Endothelial cell of umbilical vein (primary cell): ENCODE measurements at regions not wholly inside any gene's neighbourhood (a gene's known extent, or its start where the extent isn't known, plus 50 kb on each side); places are given as distances from the start of the nearest gene placed in this dataset.

ENCODE experiments used
- BruUV-seq: library from RNA; stranded (reverse); fragments of 400-500 nt; replicated peaks from 2 replicates; lab custom pipeline; 2021; lab: Mats Ljungman, UMichigan
- CTCF ChIA-PET: fragments of 300-600, 350-600 bp; sonication (Branson Sonifier 250); formaldehyde crosslinking; loops from one replicate; lab custom pipeline; 2021; ENCODE audit warnings: antibody characterized with exemption, inconsistent platforms; lab: Charles Lee
- POLR2A ChIA-PET: fragments of 300-600, 350-600 bp; sonication (Branson Sonifier 250); formaldehyde crosslinking; loops from one replicate; lab custom pipeline; 2021; ENCODE audit warnings: antibody characterized with exemption, inconsistent platforms; lab: Charles Lee
- DNase-seq: peaks from one replicate; pipeline ENCODE4 v3.0.0-alpha.2; 2011; ENCODE audit warnings: low read depth, low spot score
- FAIRE-seq: peaks from 2 replicates; lab custom pipeline; 2011; peaks lifted over from hg19 to GRCh38; lab: Jason Lieb, UNC
- H2AFZ ChIP-seq: 2 replicates; pipeline ENCODE4 v1.6.0; 2012; ENCODE audit warnings: low read depth, low read length, control low read depth, inconsistent platforms
- H3K27ac ChIP-seq: 2 replicates; pipeline ENCODE4 v1.5.1; 2011; ENCODE audit warnings: low read depth, mild to moderate bottlenecking, control low read depth, low read length, moderate library complexity; ENCODE audit not compliant: insufficient read depth
- H3K27me3 ChIP-seq, 2 experiments: 2 replicates each; pipeline versions ENCODE4 v1.6.0 to v1.6.1; 2011; ENCODE audit warnings: low read length in 2 of 2, mixed read lengths in 1 of 2; ENCODE audit not compliant: control insufficient read depth in 2 of 2, insufficient read depth in 2 of 2
- H3K36me3 ChIP-seq, 2 experiments: 2 replicates in 1 of 2; 3 replicates in 1 of 2; pipeline ENCODE4 v1.5.1; 2011; ENCODE audit warnings: low read length in 2 of 2, mild to moderate bottlenecking in 1 of 2, moderate library complexity in 1 of 2; ENCODE audit not compliant: control insufficient read depth in 2 of 2, insufficient read depth in 2 of 2; ENCODE audit errors: extremely low read depth in 1 of 2
- H3K4me1 ChIP-seq: 3 replicates; pipeline ENCODE4 v1.5.1; 2011; ENCODE audit warnings: mild to moderate bottlenecking, low read length; ENCODE audit not compliant: control insufficient read depth, insufficient read depth; ENCODE audit errors: extremely low read depth
- H3K4me2 ChIP-seq: 2 replicates; pipeline ENCODE4 v1.6.1; 2011; ENCODE audit warnings: low read length, control low read depth, mixed read lengths; ENCODE audit not compliant: insufficient read depth
- H3K4me3 ChIP-seq, 3 experiments: fragments of 200-600 bp in 1 of 3; sonication (generic), shearing (Covaris generic) in 1 of 3; replicated peaks in 1 of 3; 2 replicates each; pipeline ENCODE4 v1.5.1; 2011 to 2016; ENCODE audit warnings: control low read depth in 3 of 3, low read length in 3 of 3, mild to moderate bottlenecking in 2 of 3, inconsistent platforms in 1 of 3, low read depth in 1 of 3, moderate library complexity in 1 of 3; ENCODE audit not compliant: insufficient read depth in 1 of 3
- H3K79me2 ChIP-seq: 2 replicates; pipeline ENCODE4 v1.6.0; 2012; ENCODE audit warnings: low read length, inconsistent platforms; ENCODE audit not compliant: control insufficient read depth, insufficient read depth
- H3K9ac ChIP-seq: replicated peaks from 2 replicates; pipeline ENCODE3; 2011; ENCODE audit warnings: low read length, control low read depth; ENCODE audit not compliant: insufficient read depth; ENCODE audit errors: extremely low read depth
- H3K9me1 ChIP-seq: replicated peaks from 3 replicates; pipeline ENCODE4 v1.6.0; 2011; ENCODE audit warnings: mild to moderate bottlenecking, low read length; ENCODE audit not compliant: control insufficient read depth, insufficient read depth; ENCODE audit errors: extremely low read depth
- H3K9me3 ChIP-seq: replicated peaks from 2 replicates; pipeline ENCODE4 v1.5.1; 2012; ENCODE audit warnings: low read length, inconsistent platforms; ENCODE audit not compliant: control insufficient read depth, insufficient read depth
- H4K20me1 ChIP-seq: replicated peaks from 2 replicates; pipeline ENCODE3; 2011; ENCODE audit warnings: mild to moderate bottlenecking, low read length; ENCODE audit not compliant: control insufficient read depth, insufficient read depth; ENCODE audit errors: extremely low read depth
- EZH2 ChIP-seq: IDR thresholded peaks from 2 replicates; pipeline ENCODE4 v1.6.1; 2012; ENCODE audit warnings: borderline replicate concordance, low read depth, mild to moderate bottlenecking, moderate library complexity, low read length, inconsistent platforms; ENCODE audit not compliant: severe bottlenecking
- FOS ChIP-seq: IDR thresholded peaks from 2 replicates; pipeline ENCODE4 v1.6.1; 2011; ENCODE audit warnings: mild to moderate bottlenecking, low read length, moderate library complexity, borderline replicate concordance; ENCODE audit not compliant: insufficient read depth
- GATA2 ChIP-seq: IDR thresholded peaks from 2 replicates; pipeline ENCODE4 v1.7.0; 2011; ENCODE audit warnings: low read depth, mild to moderate bottlenecking, moderate library complexity, mixed read lengths, low read length; ENCODE audit not compliant: insufficient read length, insufficient read depth
- JUN ChIP-seq: IDR thresholded peaks from 2 replicates; pipeline ENCODE4 v1.6.1; 2011; ENCODE audit warnings: borderline replicate concordance, low read depth; ENCODE audit not compliant: insufficient read length, insufficient read depth
- MAX ChIP-seq: IDR thresholded peaks from 2 replicates; pipeline ENCODE4 v1.6.1; 2011; ENCODE audit not compliant: insufficient read depth, insufficient read length
- MYC ChIP-seq: IDR thresholded peaks from one replicate; pipeline ENCODE4 v1.6.1; 2011; ENCODE audit warnings: mild to moderate bottlenecking, low read depth, low read length
- POLR2A ChIP-seq: IDR thresholded peaks from 2 replicates; pipeline ENCODE4 v1.6.1; 2012; ENCODE audit warnings: low read depth, mild to moderate bottlenecking, control low read depth, low read length
- POLR2AphosphoS5 ChIP-seq: IDR thresholded peaks from 2 replicates; pipeline ENCODE4 v1.6.1; 2012; ENCODE audit warnings: low read depth, mild to moderate bottlenecking, control low read depth, low read length, moderate library complexity; ENCODE audit not compliant: insufficient read depth
- dilution Hi-C: fragments of 300-500 bp; cut with MboI; formaldehyde crosslinking; loops from one replicate; pipeline ENCODE4 v1.15.0; 2019; ENCODE audit warnings: low sequenced_read_pairs; ENCODE audit not compliant: extremely low pct_ligation_motif_present
- intact Hi-C: fragments of 100-400 bp; cut with micrococcal nuclease; formaldehyde crosslinking; loops from one replicate; pipeline ENCODE4 v1.10.0; 2022
- TF ChIP-seq, protein P1 (sequence below), 2 donors: IDR thresholded peaks; 1 replicate in 1 of 2; 2 replicates in 1 of 2; pipeline ENCODE4 v1.5.1; 2011; ENCODE audit warnings: low read length in 2 of 2, mild to moderate bottlenecking in 2 of 2, moderate library complexity in 2 of 2, control low read depth in 1 of 2, inconsistent platforms in 1 of 2, low read depth in 1 of 2; ENCODE audit not compliant: insufficient read depth in 1 of 2; ENCODE audit errors: extremely low read depth in 1 of 2

GRCh38 chr2:172253190-172254052 is 150.7 kb upstream of the DLX2 start:
- TSS peak; percentile 16 for BruUV-seq
- H3K9ac ChIP-seq, result peak overlapping the region; percentile 67
- peak; percentile 96 for FAIRE-seq

More at GRCh38 chr2:172253190-172254052, 150.7 kb upstream of the DLX2 start:
- TF ChIP-seq FOS (peak; percentile 100), MAX (peak; percentile 72), EZH2 (no peak), GATA2 (peak; percentile 79), MYC (no peak), JUN (peak; percentile 100), POLR2A (peak; percentile 68), POLR2AphosphoS5 (peak; percentile 99)
- TF ChIP-seq, protein P1, sequence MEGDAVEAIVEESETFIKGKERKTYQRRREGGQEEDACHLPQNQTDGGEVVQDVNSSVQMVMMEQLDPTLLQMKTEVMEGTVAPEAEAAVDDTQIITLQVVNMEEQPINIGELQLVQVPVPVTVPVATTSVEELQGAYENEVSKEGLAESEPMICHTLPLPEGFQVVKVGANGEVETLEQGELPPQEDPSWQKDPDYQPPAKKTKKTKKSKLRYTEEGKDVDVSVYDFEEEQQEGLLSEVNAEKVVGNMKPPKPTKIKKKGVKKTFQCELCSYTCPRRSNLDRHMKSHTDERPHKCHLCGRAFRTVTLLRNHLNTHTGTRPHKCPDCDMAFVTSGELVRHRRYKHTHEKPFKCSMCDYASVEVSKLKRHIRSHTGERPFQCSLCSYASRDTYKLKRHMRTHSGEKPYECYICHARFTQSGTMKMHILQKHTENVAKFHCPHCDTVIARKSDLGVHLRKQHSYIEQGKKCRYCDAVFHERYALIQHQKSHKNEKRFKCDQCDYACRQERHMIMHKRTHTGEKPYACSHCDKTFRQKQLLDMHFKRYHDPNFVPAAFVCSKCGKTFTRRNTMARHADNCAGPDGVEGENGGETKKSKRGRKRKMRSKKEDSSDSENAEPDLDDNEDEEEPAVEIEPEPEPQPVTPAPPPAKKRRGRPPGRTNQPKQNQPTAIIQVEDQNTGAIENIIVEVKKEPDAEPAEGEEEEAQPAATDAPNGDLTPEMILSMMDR (IDR thresholded peaks at IDR 0.05; ENCODE audit: extremely low read depth in 1 of 2, insufficient read depth in 1 of 2, low read depth in 1 of 2, low read length in 2 of 2), result no peak
- no peaks in the 10 kb centered on the region for H3K36me3 ChIP-seq
- peak; percentile 99 for DNase-seq
- H2AFZ ChIP-seq, result peak overlapping the region; percentile 42
- no peaks in the 10 kb centered on the region for H3K9me1 ChIP-seq
- no peak overlapping the region for H3K4me3 ChIP-seq
- ChIA-PET CTCF (interaction anchor here (0.7 to 4.9 kb wide), 19 partner anchors 14 to 208 kb away, joined by 3 to 30 read pairs (median 3); no protein-coding TSS in a partner anchor), POLR2A (interaction anchor here (1.2 kb wide), 1 partner anchor 35 kb away, joined by 3 read pairs; no protein-coding TSS in a partner anchor)
- no peaks in the 10 kb centered on the region for H3K27me3 ChIP-seq
- no peaks in the 10 kb centered on the region for H4K20me1 ChIP-seq
- intact Hi-C loops (loop anchor here (1.0 to 5.0 kb wide), 7 partner anchors 30 to 211 kb away; partner anchors contain the start of gene ITGA6), dilution Hi-C loops (no loop called here)
- peak overlapping the region; percentile 95 for H3K27ac ChIP-seq
- peaks cover 54% of the 10 kb centered on the region for H3K4me1 ChIP-seq
- no peaks in the 10 kb centered on the region for H3K79me2 ChIP-seq
- H3K4me2 ChIP-seq, result peak overlapping the region; percentile 40
- H3K9me3 ChIP-seq, result no peaks in the 10 kb centered on the region
